H9 (cell line): ENCODE measurements at regions not wholly inside any gene's neighbourhood (a gene's known extent, or its start where the extent isn't known, plus 50 kb on each side); places are given as distances from the start of the nearest gene placed in this dataset.
A peak's percentile ranks its signal among the peaks of the same experiment; 100 is the strongest.

Source experiments
- DNase-seq: peaks from one replicate; pipeline ENCODE4 v3.0.0-alpha.2; 2017
- H2AFZ ChIP-seq: one replicate; pipeline ENCODE4 v1.6.1; 2013; ENCODE audit warnings: mild to moderate bottlenecking, low read length, control low read depth, moderate library complexity
- H2AK5ac ChIP-seq: 2 replicates; pipeline ENCODE4 v1.6.1; 2013; ENCODE audit warnings: low read length, control low read depth, mixed read lengths; ENCODE audit not compliant: insufficient read length
- H2BK120ac ChIP-seq: one replicate; pipeline ENCODE4 v1.6.1; 2013; ENCODE audit warnings: low read depth, mild to moderate bottlenecking, low read length, control low read depth, inconsistent platforms; ENCODE audit not compliant: poor library complexity, severe bottlenecking
- H2BK12ac ChIP-seq: 2 replicates; pipeline ENCODE4 v1.6.1; 2013; ENCODE audit warnings: low read length, control low read depth, mixed read lengths, low read depth; ENCODE audit not compliant: insufficient read length
- H2BK15ac ChIP-seq: 2 replicates; pipeline ENCODE4 v1.6.1; 2013; ENCODE audit warnings: low read depth, low read length, control low read depth
- H2BK20ac ChIP-seq: one replicate; pipeline ENCODE4 v1.6.1; 2013; ENCODE audit warnings: low read depth, mild to moderate bottlenecking, low read length, control low read depth, inconsistent platforms; ENCODE audit not compliant: poor library complexity, severe bottlenecking
- H2BK5ac ChIP-seq: 2 replicates; pipeline ENCODE4 v1.6.1; 2013; ENCODE audit warnings: low read length, control low read depth, mixed read lengths; ENCODE audit not compliant: insufficient read length
- H3K14ac ChIP-seq: 2 replicates; pipeline ENCODE4 v1.6.1; 2013; ENCODE audit warnings: low read length, control low read depth; ENCODE audit not compliant: insufficient read depth
- H3K18ac ChIP-seq: 2 replicates; pipeline ENCODE4 v1.6.1; 2013; ENCODE audit warnings: low read depth, mild to moderate bottlenecking, mixed read lengths, low read length, control low read depth; ENCODE audit not compliant: insufficient read length
- H3K23ac ChIP-seq: 2 replicates; pipeline ENCODE4 v1.6.1; 2013; ENCODE audit warnings: low read length, control low read depth, mixed read lengths, low read depth; ENCODE audit not compliant: insufficient read length
- H3K23me2 ChIP-seq: 2 replicates; pipeline ENCODE4 v1.6.1; 2013; ENCODE audit warnings: low read depth, mild to moderate bottlenecking, mixed read lengths, low read length, control low read depth; ENCODE audit not compliant: insufficient read length, poor library complexity, severe bottlenecking
- H3K27ac ChIP-seq: 2 replicates; pipeline ENCODE4 v1.5.1; 2013; ENCODE audit warnings: low read length, control low read depth, mixed read lengths, low read depth; ENCODE audit not compliant: insufficient read length
- H3K27me3 ChIP-seq: 2 replicates; pipeline ENCODE4 v1.6.1; 2013; ENCODE audit warnings: low read length, control low read depth, inconsistent platforms; ENCODE audit not compliant: insufficient read depth
- H3K4ac ChIP-seq: 2 replicates; pipeline ENCODE4 v1.6.1; 2013; ENCODE audit warnings: low read depth, mild to moderate bottlenecking, control low read depth, inconsistent platforms, low read length, moderate library complexity
- H3K4me1 ChIP-seq: 2 replicates; pipeline ENCODE4 v1.6.1; 2013; ENCODE audit warnings: low read length, control low read depth, inconsistent platforms; ENCODE audit not compliant: insufficient read depth
- H3K4me2 ChIP-seq: 2 replicates; pipeline ENCODE4 v1.6.1; 2013; ENCODE audit warnings: low read length, control low read depth, mixed read lengths; ENCODE audit not compliant: insufficient read length, insufficient read depth
- H3K56ac ChIP-seq: 2 replicates; pipeline ENCODE4 v1.6.1; 2013; ENCODE audit warnings: low read depth, mild to moderate bottlenecking, mixed read lengths, low read length, control low read depth; ENCODE audit not compliant: insufficient read length
- H3K79me1 ChIP-seq: 2 replicates; pipeline ENCODE4 v1.6.1; 2013; ENCODE audit warnings: low read depth, mild to moderate bottlenecking, moderate library complexity, low read length, control low read depth, inconsistent platforms; ENCODE audit not compliant: insufficient read depth, poor library complexity, severe bottlenecking
- H3K79me2 ChIP-seq: 2 replicates; pipeline ENCODE4 v1.6.1; 2013; ENCODE audit warnings: low read length, control low read depth, inconsistent platforms; ENCODE audit not compliant: insufficient read depth
- H3K9ac ChIP-seq: 2 replicates; pipeline ENCODE4 v1.6.1; 2013; ENCODE audit warnings: low read length, control low read depth, mixed read lengths; ENCODE audit not compliant: insufficient read length; ENCODE audit errors: extremely low read depth
- H3K9me3 ChIP-seq: one replicate; pipeline ENCODE4 v1.6.1; 2013; ENCODE audit warnings: low read depth, low read length, inconsistent platforms; ENCODE audit not compliant: control insufficient read depth
- H3T11ph ChIP-seq: one replicate; pipeline ENCODE4 v1.6.1; 2013; ENCODE audit warnings: mild to moderate bottlenecking, low read length, control low read depth, inconsistent platforms
- H4K20me1 ChIP-seq: one replicate; pipeline ENCODE4 v1.6.1; 2013; ENCODE audit not compliant: control insufficient read depth, insufficient read length, insufficient read depth
- H4K5ac ChIP-seq: 2 replicates; pipeline ENCODE4 v1.6.1; 2013; ENCODE audit warnings: low read depth, mild to moderate bottlenecking, mixed read lengths, low read length, control low read depth; ENCODE audit not compliant: insufficient read length
- H4K8ac ChIP-seq: replicated peaks from 2 replicates; pipeline ENCODE4 v1.6.1; 2013; ENCODE audit warnings: low read length, control low read depth, mixed read lengths, low read depth; ENCODE audit not compliant: insufficient read length
- H4K91ac ChIP-seq: 2 replicates; pipeline ENCODE4 v1.6.1; 2013; ENCODE audit warnings: low read depth, mild to moderate bottlenecking, moderate library complexity, mixed read lengths, low read length, control low read depth; ENCODE audit not compliant: insufficient read length
- H3K27ac Mint-ChIP-seq, 3 experiments: 2 replicates in 2 of 3; 3 replicates in 1 of 3; pipeline ENCODE4 v1.8.0; 2020 to 2021; ENCODE audit warnings: mixed read lengths in 3 of 3, mild to moderate bottlenecking in 1 of 3, moderate library complexity in 1 of 3
- H3K27me3 Mint-ChIP-seq: 2 replicates; pipeline ENCODE4 v1.8.0; 2021; ENCODE audit warnings: low read depth, mild to moderate bottlenecking, moderate library complexity, mixed read lengths
- H3K36me3 Mint-ChIP-seq, 3 experiments: 2 replicates in 2 of 3; 3 replicates in 1 of 3; pipeline ENCODE4 v1.8.0; 2020 to 2021; ENCODE audit warnings: low read depth in 3 of 3, mixed read lengths in 3 of 3; ENCODE audit not compliant: insufficient read depth in 1 of 3
- H3K4me1 Mint-ChIP-seq, 2 experiments: 2 replicates each; pipeline ENCODE4 v1.8.0; 2020; ENCODE audit warnings: mixed read lengths in 2 of 2
- H3K4me3 Mint-ChIP-seq, 2 experiments: 2 replicates in 1 of 2; 3 replicates in 1 of 2; pipeline ENCODE4 v1.8.0; 2020 to 2021; ENCODE audit warnings: mild to moderate bottlenecking in 2 of 2, mixed read lengths in 2 of 2, moderate library complexity in 1 of 2
- H3K9me3 Mint-ChIP-seq, 2 experiments: 2 replicates in 1 of 2; 3 replicates in 1 of 2; pipeline ENCODE4 v1.8.0; 2020; ENCODE audit warnings: mild to moderate bottlenecking in 2 of 2, mixed read lengths in 2 of 2, moderate library complexity in 1 of 2
- CTCF ChIP-seq: fragments of 200-600 bp; sonication (generic); conservative IDR thresholded peaks from 3 replicates; pipeline ENCODE4 v1.8.0; 2021; ENCODE audit warnings: antibody characterized with exemption, mild to moderate bottlenecking
- WGBS: extraction: QIAGEN DNeasy Blood & Tissue Kit; methylation state at CpG from one replicate; pipeline ENCODE4 v1.1.7; 2013; ENCODE audit warnings: missing lambda C conversion rate, low lambda C conversion rate, mixed read lengths; ENCODE audit not compliant: insufficient read length; ENCODE audit errors: extremely low coverage; 5-methylcytosine and 5-hydroxymethylcytosine counted together

GRCh38 chr21:17454315-17455027 lies 58.4 kb upstream of the CXADR start:
- Mint-ChIP-seq H3K27me3 (peaks cover 3% of the 10 kb centered on the region; the same call in 1 of the 2 replicates), H3K27ac (peak overlapping the region; percentile 94 to 97 (median 96)), H3K4me3 (peak overlapping the region; percentile 84 to 85), H3K4me1 (peaks cover 8 to 16% of the 10 kb centered on the region in 2 experiments), H3K9me3 (peaks cover 2 to 3% of the 10 kb centered on the region in 2 experiments; a peak in 2 of 5 replicates), H3K36me3 (peaks cover 0 to 2% (median 0%) of the 10 kb centered on the region in 3 experiments; a peak in 1 of 7 replicates)
- Histone ChIP-seq H3K9ac (peak overlapping the region; percentile 87), H2BK5ac (no peak overlapping the region), H3K27me3 (no peaks in the 10 kb centered on the region), H3K9me3 (no peaks in the 10 kb centered on the region), H3K23ac (no peak overlapping the region), H4K8ac (no peak overlapping the region), H3K14ac (0 out of 2 replicates have a peak overlapping the region, but pooled peaks have one; percentile 81), H2BK12ac (no peak overlapping the region), H3K4me1 (no peaks in the 10 kb centered on the region; the same call in 1 of the 2 replicates), H2AK5ac (no peak overlapping the region), H3K4ac (no peak overlapping the region), H2AFZ (peak overlapping the region; percentile 90), H3K18ac (peak overlapping the region; percentile 57), H4K5ac (peak overlapping the region; percentile 43), H2BK20ac (no peak overlapping the region), H4K20me1 (no peaks in the 10 kb centered on the region), H3K56ac (no peak overlapping the region), H3K79me2 (no peaks in the 10 kb centered on the region), H2BK120ac (no peak overlapping the region), H3T11ph (no peak overlapping the region), H3K79me1 (no peaks in the 10 kb centered on the region), H3K27ac (peak overlapping the region; percentile 57), H3K23me2 (peaks cover 7% of the 10 kb centered on the region), H3K4me2 (peak overlapping the region; percentile 74), H4K91ac (no peak overlapping the region), H2BK15ac (no peak overlapping the region)
- no CpG with 5 or more reads among the region's 24 CpGs for WGBS
- no peak for TF ChIP-seq CTCF
- peak; percentile 92 for DNase-seq
